GM13976 (cell line): ENCODE measurements at regions not wholly inside any gene's neighbourhood (a gene's known extent, or its start where the extent isn't known, plus 50 kb on each side); places are given as distances from the start of the nearest gene placed in this dataset.

Source experiments
- DNase-seq: peaks from one replicate; pipeline ENCODE4 v3.0.0; 2012; ENCODE audit warnings: low spot score
- CTCF ChIP-seq: IDR thresholded peaks from 2 replicates; pipeline ENCODE4 v1.5.1; 2012; ENCODE audit warnings: borderline replicate concordance, mild to moderate bottlenecking; ENCODE audit not compliant: insufficient read depth; ENCODE audit errors: extremely low read depth, missing control alignments, control extremely low read depth
- in situ Hi-C: fragments of 300-500 bp; cut with MboI; formaldehyde crosslinking; loops from one replicate; pipeline ENCODE4 v1.12.0; 2022; ENCODE audit warnings: low sequenced_read_pairs, mixed read lengths, inconsistent platforms; ENCODE audit not compliant: unreplicated experiment

DNA sequence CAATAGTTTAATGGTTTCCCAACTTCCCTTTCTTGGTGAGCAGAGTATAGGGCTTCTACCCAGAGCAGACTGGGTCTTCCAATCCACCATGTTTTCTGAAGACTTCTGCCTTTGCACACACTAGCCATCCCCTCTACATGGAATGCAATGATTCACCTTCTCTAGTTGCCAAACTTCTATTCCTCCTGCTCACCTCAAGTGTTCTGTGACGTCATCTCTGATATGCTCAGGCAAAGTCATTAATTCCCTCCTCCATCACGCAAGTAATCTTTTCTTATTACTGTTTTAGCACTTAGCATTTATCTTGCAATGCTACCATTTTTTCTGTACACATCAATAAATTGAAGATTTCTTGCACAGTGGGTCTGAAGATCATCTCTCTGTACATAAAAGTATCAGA is 174.2 kb downstream of the RBM26 start:
- DNase-seq, result no peak
- no peak for TF ChIP-seq CTCF
- in situ Hi-C loops, result no loop called here

- in situ Hi-C loops, result no loop called here
- no peak for TF ChIP-seq CTCF
- no peak for DNase-seq
These were observed 176.3 kb downstream of the RBM26 start for GRCh38 chr13:79229761-79230160.

DNA sequence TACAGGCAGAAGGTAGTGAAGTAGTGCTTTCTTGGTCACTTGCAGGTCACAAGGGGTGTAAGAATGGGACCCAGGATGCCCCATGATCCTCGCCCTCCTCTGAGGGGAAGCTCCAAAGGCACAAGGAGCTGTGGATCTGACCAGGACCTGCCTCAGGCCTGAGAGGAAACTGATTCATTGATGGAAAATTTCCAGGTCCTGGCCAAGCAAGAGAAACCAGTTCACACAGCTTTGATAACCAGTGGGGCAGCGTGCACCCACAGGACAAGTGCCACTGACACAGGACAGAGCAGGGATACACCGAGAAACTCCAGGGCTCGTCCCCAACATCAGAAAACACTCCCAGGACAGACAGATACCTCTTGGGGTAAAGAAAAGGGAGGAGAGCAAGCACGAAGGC is 177.1 kb downstream of the RBM26 start:
- in situ Hi-C loops, result no loop called here
- no peak for DNase-seq
- TF ChIP-seq CTCF, result no peak

DNA sequence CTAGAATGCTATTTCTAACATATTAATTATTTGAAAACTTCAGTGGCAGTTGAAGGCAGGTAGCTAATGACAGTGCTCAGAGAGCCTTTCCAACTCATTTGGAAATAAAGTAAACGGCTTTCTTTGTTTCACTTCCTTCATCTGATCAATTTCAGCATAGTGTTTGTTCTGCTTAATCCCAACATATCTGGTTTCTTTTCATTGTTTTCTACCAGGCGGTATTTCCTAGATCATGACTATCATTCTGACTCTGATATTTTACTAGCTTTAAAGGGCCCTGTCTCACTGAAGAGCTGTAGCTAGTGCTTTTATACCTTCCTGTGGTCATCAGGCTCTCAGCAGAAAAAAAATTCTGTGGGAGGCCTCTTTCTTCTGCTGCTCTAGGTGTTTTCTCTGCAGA is 178.6 kb downstream of the RBM26 start:
- in situ Hi-C loops, result no loop called here
- no peak for TF ChIP-seq CTCF
- DNase-seq, result peak; percentile 30

DNA sequence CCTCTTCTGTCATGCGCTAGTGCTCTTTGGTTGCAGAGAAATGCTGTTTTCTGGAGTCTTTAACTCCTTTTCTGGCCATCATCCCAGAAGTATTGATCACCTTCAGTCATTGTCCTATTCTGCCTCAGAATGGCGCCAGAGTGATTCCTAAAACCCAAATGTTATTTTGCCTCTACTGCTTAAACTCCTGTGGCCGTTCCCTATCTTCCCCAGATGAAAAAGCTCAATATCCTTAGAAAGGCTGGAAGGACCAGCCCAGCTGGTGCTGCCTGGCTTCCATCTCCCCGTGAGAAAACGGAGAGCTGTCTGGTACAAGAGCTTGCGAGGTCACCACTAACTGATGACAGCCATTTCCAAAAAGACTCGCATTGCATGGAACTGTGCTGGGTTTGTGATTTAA is 179.1 kb downstream of the RBM26 start:
- TF ChIP-seq CTCF, result no peak
- in situ Hi-C loops, result no loop called here
- no peak for DNase-seq

- DNase-seq, result no peak
- no peak for TF ChIP-seq CTCF
- in situ Hi-C loops, result no loop called here
These were observed 179.8 kb downstream of the RBM26 start for GRCh38 chr13:79226250-79226649.
